22Rv1 (cell line): ENCODE measurements at regions not wholly inside any gene's neighbourhood (a gene's known extent, or its start where the extent isn't known, plus 50 kb on each side); places are given as distances from the start of the nearest gene placed in this dataset.

ENCODE experiments used
- ZFX ChIP-seq: fragments of 450-650 bp; IDR thresholded peaks from 2 replicates; pipeline ENCODE4 v1.6.1; 2017; ENCODE audit warnings: antibody characterized with exemption, borderline replicate concordance
- TF ChIP-seq, protein P1 (sequence below): fragments of 450-650 bp; IDR thresholded peaks from 2 replicates; pipeline ENCODE4 v1.5.1; 2017; ENCODE audit warnings: mild to moderate bottlenecking

DNA sequence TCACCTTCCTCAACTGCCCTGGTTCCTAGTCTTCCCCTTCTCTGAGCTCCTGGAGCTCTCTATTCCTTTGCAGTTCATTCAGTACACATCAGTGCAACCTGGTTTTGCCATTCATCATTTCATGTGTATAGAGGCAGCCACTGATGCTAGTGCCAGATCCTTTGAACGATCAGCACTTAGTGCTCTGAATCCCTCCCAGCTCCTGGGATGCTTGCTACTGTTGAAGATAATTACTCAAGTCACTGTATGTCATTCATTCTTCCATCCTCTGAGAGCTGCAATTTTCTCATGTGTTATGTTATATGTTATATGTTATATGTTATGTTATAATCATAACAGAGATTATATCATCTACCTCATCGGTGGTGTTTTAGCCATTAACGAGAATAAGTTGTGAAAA, 98.5 kb upstream of the UXS1 start:
- TF ChIP-seq, protein P1, sequence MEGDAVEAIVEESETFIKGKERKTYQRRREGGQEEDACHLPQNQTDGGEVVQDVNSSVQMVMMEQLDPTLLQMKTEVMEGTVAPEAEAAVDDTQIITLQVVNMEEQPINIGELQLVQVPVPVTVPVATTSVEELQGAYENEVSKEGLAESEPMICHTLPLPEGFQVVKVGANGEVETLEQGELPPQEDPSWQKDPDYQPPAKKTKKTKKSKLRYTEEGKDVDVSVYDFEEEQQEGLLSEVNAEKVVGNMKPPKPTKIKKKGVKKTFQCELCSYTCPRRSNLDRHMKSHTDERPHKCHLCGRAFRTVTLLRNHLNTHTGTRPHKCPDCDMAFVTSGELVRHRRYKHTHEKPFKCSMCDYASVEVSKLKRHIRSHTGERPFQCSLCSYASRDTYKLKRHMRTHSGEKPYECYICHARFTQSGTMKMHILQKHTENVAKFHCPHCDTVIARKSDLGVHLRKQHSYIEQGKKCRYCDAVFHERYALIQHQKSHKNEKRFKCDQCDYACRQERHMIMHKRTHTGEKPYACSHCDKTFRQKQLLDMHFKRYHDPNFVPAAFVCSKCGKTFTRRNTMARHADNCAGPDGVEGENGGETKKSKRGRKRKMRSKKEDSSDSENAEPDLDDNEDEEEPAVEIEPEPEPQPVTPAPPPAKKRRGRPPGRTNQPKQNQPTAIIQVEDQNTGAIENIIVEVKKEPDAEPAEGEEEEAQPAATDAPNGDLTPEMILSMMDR = no peak
- TF ChIP-seq ZFX = no peak
